GM18868 (cell line): ENCODE measurements at regions not wholly inside any gene's neighbourhood (a gene's known extent, or its start where the extent isn't known, plus 50 kb on each side); places are given as distances from the start of the nearest gene placed in this dataset.
"Not testable (repeated sequence)": the region's sequence is repeated elsewhere in the genome, so short reads cannot be mapped to it uniquely, and the experiment has no call there.

Experiments used
- ATAC-seq: cut with Tn5 transposase; IDR thresholded peaks from one replicate; pipeline ENCODE4 v1.9.1; 2021; ENCODE audit warnings: mild to moderate bottlenecking, moderate library complexity; ENCODE audit not compliant: unreplicated experiment

- no peak for ATAC-seq
These were observed 488.2 kb upstream of the NRG3 start for GRCh38 chr10:81386817-81387216.

- no peak for ATAC-seq
These were observed 471.5 kb upstream of the NRG3 start for GRCh38 chr10:81403451-81403850.

- ATAC-seq: no peak
These were observed 469.6 kb upstream of the NRG3 start for GRCh38 chr10:81405399-81405798.

- no peak for ATAC-seq
These were observed 461.0 kb upstream of the NRG3 start for GRCh38 chr10:81414038-81414437.

- no peak for ATAC-seq
These were observed 448.3 kb upstream of the NRG3 start for GRCh38 chr10:81426722-81427121.

- no peak for ATAC-seq
These were observed 446.4 kb upstream of the NRG3 start for GRCh38 chr10:81428456-81429134.

GRCh38 chr10:81439445-81439844 is 435.5 kb upstream of the NRG3 start:
- no peak for ATAC-seq

GRCh38 chr10:81441624-81442023 is 433.4 kb upstream of the NRG3 start:
- ATAC-seq: not testable (repeated sequence)

GRCh38 chr10:81444242-81444929 is 430.6 kb upstream of the NRG3 start:
- ATAC-seq: no peak

- no peak for ATAC-seq
These were observed 424.3 kb upstream of the NRG3 start for GRCh38 chr10:81450651-81451050.

GRCh38 chr10:81472927-81473470 is 402.0 kb upstream of the NRG3 start:
- ATAC-seq: no peak

- no peak for ATAC-seq
These were observed 401.2 kb upstream of the NRG3 start for GRCh38 chr10:81473755-81474154.

GRCh38 chr10:81479316-81479715 is 395.7 kb upstream of the NRG3 start:
- ATAC-seq: no peak

GRCh38 chr10:81496626-81497025 is 378.4 kb upstream of the NRG3 start:
- ATAC-seq: no peak

GRCh38 chr10:81498011-81498551 is 376.9 kb upstream of the NRG3 start:
- no peak for ATAC-seq

- ATAC-seq: no peak
These were observed 372.2 kb upstream of the NRG3 start for GRCh38 chr10:81502677-81503359.

- not testable (repeated sequence) for ATAC-seq
These were observed 369.2 kb upstream of the NRG3 start for GRCh38 chr10:81505777-81506176.

- ATAC-seq: no peak
These were observed 360.2 kb upstream of the NRG3 start for GRCh38 chr10:81514811-81515210.

GRCh38 chr10:81520688-81521087 is 354.3 kb upstream of the NRG3 start:
- ATAC-seq: no peak

GRCh38 chr10:81524467-81524866 is 350.5 kb upstream of the NRG3 start:
- no peak for ATAC-seq

- no peak for ATAC-seq
These were observed 342.6 kb upstream of the NRG3 start for GRCh38 chr10:81532403-81532802.
